Endodermal cell (in vitro differentiated cells): ENCODE measurements at regions not wholly inside any gene's neighbourhood (a gene's known extent, or its start where the extent isn't known, plus 50 kb on each side); places are given as distances from the start of the nearest gene placed in this dataset.

Experiments used
- DNase-seq: peaks from one replicate; pipeline ENCODE4 v3.0.0-alpha.2; 2017
- H3K27ac ChIP-seq: 2 replicates; pipeline ENCODE4 v1.5.1; 2013; ENCODE audit warnings: mild to moderate bottlenecking, low read depth, low read length, moderate library complexity
- H3K27me3 ChIP-seq: 2 replicates; pipeline ENCODE4 v1.6.1; 2013; ENCODE audit warnings: mild to moderate bottlenecking, low read length, moderate library complexity; ENCODE audit not compliant: insufficient read depth, control insufficient read depth, poor library complexity, severe bottlenecking
- H3K36me3 ChIP-seq: 2 replicates; pipeline ENCODE4 v1.7.0; 2013; ENCODE audit warnings: mild to moderate bottlenecking, low read length, moderate library complexity; ENCODE audit not compliant: control insufficient read depth, insufficient read depth
- H3K4me1 ChIP-seq: one replicate; pipeline ENCODE4 v1.7.0; 2013; ENCODE audit warnings: low read length; ENCODE audit not compliant: control insufficient read depth, insufficient read depth
- H3K4me3 ChIP-seq: 2 replicates; pipeline ENCODE4 v1.5.1; 2013; ENCODE audit warnings: mild to moderate bottlenecking, low read length, moderate library complexity
- H3K9ac ChIP-seq: 2 replicates; pipeline ENCODE4 v1.6.1; 2013; ENCODE audit warnings: mild to moderate bottlenecking, low read length, moderate library complexity; ENCODE audit not compliant: poor library complexity, severe bottlenecking; ENCODE audit errors: extremely low read depth
- H3K9me3 ChIP-seq: 2 replicates; pipeline ENCODE4 v1.6.1; 2013; ENCODE audit warnings: mild to moderate bottlenecking, low read length, moderate library complexity; ENCODE audit not compliant: control insufficient read depth
- H3K27ac Mint-ChIP-seq: 2 replicates; pipeline ENCODE4 v1.8.0; 2020; ENCODE audit warnings: mixed read lengths
- H3K27me3 Mint-ChIP-seq: 2 replicates; pipeline ENCODE4 v1.8.0; 2021; ENCODE audit warnings: mild to moderate bottlenecking, mixed read lengths; ENCODE audit not compliant: insufficient read depth
- H3K36me3 Mint-ChIP-seq: 2 replicates; pipeline ENCODE4 v1.8.0; 2020; ENCODE audit warnings: low read depth, mixed read lengths
- H3K4me1 Mint-ChIP-seq: 2 replicates; pipeline ENCODE4 v1.8.0; 2020; ENCODE audit warnings: mixed read lengths
- H3K4me3 Mint-ChIP-seq: 2 replicates; pipeline ENCODE4 v1.8.0; 2020; ENCODE audit warnings: mild to moderate bottlenecking, moderate library complexity, mixed read lengths
- H3K9me3 Mint-ChIP-seq: 2 replicates; pipeline ENCODE4 v1.8.0; 2020; ENCODE audit warnings: mild to moderate bottlenecking, mixed read lengths
- CTCF ChIP-seq: fragments of 200-600 bp; sonication (generic); conservative IDR thresholded peaks from 2 replicates; pipeline ENCODE4 v1.5.0; 2021; ENCODE audit warnings: antibody characterized with exemption, mild to moderate bottlenecking
- WGBS, 2 experiments: methylation state at CpG; one replicate each; pipeline versions ENCODE4 v1.1.5 to v1.1.7; 2013; ENCODE audit warnings: missing lambda C conversion rate in 2 of 2, mixed read lengths in 1 of 2; ENCODE audit not compliant: insufficient coverage in 1 of 2, insufficient read length in 1 of 2; 5-methylcytosine and 5-hydroxymethylcytosine counted together

GRCh38 chr14:25522926-25523325 lies 473.0 kb upstream of the STXBP6 start:
- TF ChIP-seq CTCF: no peak
- Histone ChIP-seq H3K4me3 (no peak overlapping the region), H3K27ac (no peak overlapping the region), H3K9me3 (no peaks in the 10 kb centered on the region), H3K9ac (no peak overlapping the region), H3K27me3 (no peaks in the 10 kb centered on the region), H3K36me3 (no peaks in the 10 kb centered on the region), H3K4me1 (no peaks in the 10 kb centered on the region)
- no peak overlapping the region for H3K4me3 Mint-ChIP-seq
- WGBS, 2 experiments: 75 to 89% methylated on average over 2 of the region's 2 CpGs
- peaks cover 17% of the 10 kb centered on the region for H3K4me1 Mint-ChIP-seq
- H3K9me3 Mint-ChIP-seq: no peaks in the 10 kb centered on the region
- no peak overlapping the region for H3K27ac Mint-ChIP-seq
- H3K36me3 Mint-ChIP-seq: no peaks in the 10 kb centered on the region
- no peak for DNase-seq
- H3K27me3 Mint-ChIP-seq: no peaks in the 10 kb centered on the region

GRCh38 chr14:25522116-25522515 lies 472.2 kb upstream of the STXBP6 start:
- Mint-ChIP-seq H3K4me3 (no peak overlapping the region), H3K27ac (no peak overlapping the region), H3K4me1 (peaks cover 17% of the 10 kb centered on the region), H3K9me3 (no peaks in the 10 kb centered on the region), H3K27me3 (no peaks in the 10 kb centered on the region), H3K36me3 (no peaks in the 10 kb centered on the region)
- no peak for TF ChIP-seq CTCF
- H3K4me1 ChIP-seq: no peaks in the 10 kb centered on the region
- no peak for DNase-seq
- no peaks in the 10 kb centered on the region for H3K9me3 ChIP-seq
- H3K9ac ChIP-seq: no peak overlapping the region
- H3K36me3 ChIP-seq: no peaks in the 10 kb centered on the region
- H3K4me3 ChIP-seq: no peak overlapping the region
- H3K27me3 ChIP-seq: no peaks in the 10 kb centered on the region
- peak overlapping the region; percentile 21 for H3K27ac ChIP-seq
- 89 to 100% methylated on average over 1 to 6 of the region's 6 CpGs for WGBS, 2 experiments

- no peak for TF ChIP-seq CTCF
- Histone ChIP-seq H3K27ac (peak overlapping the region; percentile 21), H3K27me3 (no peaks in the 10 kb centered on the region), H3K36me3 (no peaks in the 10 kb centered on the region), H3K9me3 (no peaks in the 10 kb centered on the region), H3K4me1 (no peaks in the 10 kb centered on the region), H3K9ac (no peak overlapping the region), H3K4me3 (no peak overlapping the region)
- DNase-seq: no peak
- no peak overlapping the region for H3K27ac Mint-ChIP-seq
- WGBS, 2 experiments: 100% methylated on average over 2 of the region's 2 CpGs; no CpG with 5 or more reads in 1 of the 2 experiments
- peaks cover 17% of the 10 kb centered on the region for H3K4me1 Mint-ChIP-seq
- H3K9me3 Mint-ChIP-seq: no peaks in the 10 kb centered on the region
- no peaks in the 10 kb centered on the region for H3K27me3 Mint-ChIP-seq
- H3K4me3 Mint-ChIP-seq: no peak overlapping the region
- H3K36me3 Mint-ChIP-seq: no peaks in the 10 kb centered on the region
These were observed 471.7 kb upstream of the STXBP6 start for GRCh38 chr14:25521616-25522015.
